ENCODE measurements at regions not wholly inside any gene's neighbourhood (a gene's known extent, or its start where the extent isn't known, plus 50 kb on each side); places are given as distances from the start of the nearest gene placed in this dataset.

- H3K9ac ChIP-seq (ENCODE audit: low read length): no peak overlapping the region
- H4K12ac ChIP-seq (ENCODE audit: low read depth, low read length): no peak overlapping the region
- no peak overlapping the region for H3K18ac ChIP-seq (ENCODE audit: low read length)
- H3K4me2 ChIP-seq (ENCODE audit: low read length): no peak overlapping the region
- H4K91ac ChIP-seq (ENCODE audit: low read depth, low read length): no peak overlapping the region
- H3K27ac ChIP-seq (ENCODE audit: low read depth, low read length): no peak overlapping the region
- no peak overlapping the region for H4K8ac ChIP-seq (ENCODE audit: low read depth, low read length)
- no peak overlapping the region for H2BK5ac ChIP-seq (ENCODE audit: low read depth, low read length, poor library complexity)
- no peak overlapping the region for H2AFZ ChIP-seq (ENCODE audit: insufficient read depth, low read length, poor library complexity)
- DNase-seq: no peak
- no peak overlapping the region for H2AK5ac ChIP-seq (ENCODE audit: low read length)
- no peak overlapping the region for H3K23ac ChIP-seq (ENCODE audit: low read length)
- H2BK12ac ChIP-seq (ENCODE audit: low read length): no peak overlapping the region
- H3K27me3 ChIP-seq (ENCODE audit: insufficient read depth, low read length): no peaks in the 10 kb centered on the region
- no peaks in the 10 kb centered on the region for H3K4me1 ChIP-seq (ENCODE audit: control insufficient read depth in 1 of 2, insufficient read depth in 2 of 2, low read length in 2 of 2)
- H2BK120ac ChIP-seq (ENCODE audit: insufficient read depth, low read length, poor library complexity): no peak overlapping the region
- no peak overlapping the region for H3K4ac ChIP-seq (ENCODE audit: low read depth, low read length)
- no CpG with 5 or more reads among the region's 4 CpGs for WGBS (ENCODE audit: extremely low coverage, insufficient coverage, insufficient read length)
- H3K14ac ChIP-seq (ENCODE audit: low read length): no peak overlapping the region
- no peaks in the 10 kb centered on the region for H3K9me3 ChIP-seq (ENCODE audit: insufficient read depth, low read depth, low read length)
- no peaks in the 10 kb centered on the region for H3K79me1 ChIP-seq (ENCODE audit: low read length)
- H3K79me2 ChIP-seq (ENCODE audit: control insufficient read depth, insufficient read depth, low read length, poor library complexity): no peaks in the 10 kb centered on the region
- H3K4me3 ChIP-seq (ENCODE audit: low read depth, low read length): no peak overlapping the region
- no peaks in the 10 kb centered on the region for H3K36me3 ChIP-seq (ENCODE audit: control insufficient read depth in 1 of 2, insufficient read depth in 2 of 2, low read length in 2 of 2)
Measured at GRCh38 chrX:10882484-10882883, 228.6 kb upstream of the HCCS start.

GRCh38 chrX:10884246-10884645, 226.9 kb upstream of the HCCS start:
- Histone ChIP-seq H3K4me2 (ENCODE audit: low read length) (no peak overlapping the region), H3K27me3 (ENCODE audit: insufficient read depth, low read length) (no peaks in the 10 kb centered on the region), H3K4me1 (ENCODE audit: control insufficient read depth in 1 of 2, insufficient read depth in 2 of 2, low read length in 2 of 2) (no peaks in the 10 kb centered on the region), H4K91ac (ENCODE audit: low read depth, low read length) (no peak overlapping the region), H2BK12ac (ENCODE audit: low read length) (no peak overlapping the region), H3K14ac (ENCODE audit: low read length) (no peak overlapping the region), H3K4me3 (ENCODE audit: low read depth, low read length) (no peak overlapping the region), H3K79me1 (ENCODE audit: low read length) (no peaks in the 10 kb centered on the region), H3K18ac (ENCODE audit: low read length) (no peak overlapping the region), H2AFZ (ENCODE audit: insufficient read depth, low read length, poor library complexity) (no peak overlapping the region), H3K23ac (ENCODE audit: low read length) (no peak overlapping the region), H3K9me3 (ENCODE audit: insufficient read depth, low read depth, low read length) (no peaks in the 10 kb centered on the region), H3K79me2 (ENCODE audit: control insufficient read depth, insufficient read depth, low read length, poor library complexity) (no peaks in the 10 kb centered on the region), H2AK5ac (ENCODE audit: low read length) (no peak overlapping the region), H3K36me3 (ENCODE audit: control insufficient read depth in 1 of 2, insufficient read depth in 2 of 2, low read length in 2 of 2) (no peaks in the 10 kb centered on the region), H3K27ac (ENCODE audit: low read depth, low read length) (no peak overlapping the region), H2BK120ac (ENCODE audit: insufficient read depth, low read length, poor library complexity) (no peak overlapping the region), H4K12ac (ENCODE audit: low read depth, low read length) (no peak overlapping the region), H4K8ac (ENCODE audit: low read depth, low read length) (no peak overlapping the region), H2BK5ac (ENCODE audit: low read depth, low read length, poor library complexity) (no peak overlapping the region), H3K9ac (ENCODE audit: low read length) (no peak overlapping the region), H3K4ac (ENCODE audit: low read depth, low read length) (no peak overlapping the region)
- DNase-seq: no peak
- WGBS (ENCODE audit: extremely low coverage, insufficient coverage, insufficient read length): no CpG with 5 or more reads among the region's 2 CpGs

GRCh38 chrX:10892621-10893225, 218.4 kb upstream of the HCCS start:
- Histone ChIP-seq H3K79me1 (ENCODE audit: low read length) (no peaks in the 10 kb centered on the region), H3K4ac (ENCODE audit: low read depth, low read length) (no peak overlapping the region), H3K18ac (ENCODE audit: low read length) (no peak overlapping the region), H3K4me3 (ENCODE audit: low read depth, low read length) (no peak overlapping the region), H4K8ac (ENCODE audit: low read depth, low read length) (no peak overlapping the region), H3K27ac (ENCODE audit: low read depth, low read length) (no peak overlapping the region), H4K91ac (ENCODE audit: low read depth, low read length) (no peak overlapping the region), H3K23ac (ENCODE audit: low read length) (no peak overlapping the region), H3K36me3 (ENCODE audit: control insufficient read depth in 1 of 2, insufficient read depth in 2 of 2, low read length in 2 of 2) (no peaks in the 10 kb centered on the region), H3K4me2 (ENCODE audit: low read length) (no peak overlapping the region), H2BK5ac (ENCODE audit: low read depth, low read length, poor library complexity) (no peak overlapping the region), H3K79me2 (ENCODE audit: control insufficient read depth, insufficient read depth, low read length, poor library complexity) (no peaks in the 10 kb centered on the region), H3K9me3 (ENCODE audit: insufficient read depth, low read depth, low read length) (no peaks in the 10 kb centered on the region), H3K4me1 (ENCODE audit: control insufficient read depth in 1 of 2, insufficient read depth in 2 of 2, low read length in 2 of 2) (no peaks in the 10 kb centered on the region), H2AFZ (ENCODE audit: insufficient read depth, low read length, poor library complexity) (no peak overlapping the region), H3K27me3 (ENCODE audit: insufficient read depth, low read length) (no peaks in the 10 kb centered on the region), H2AK5ac (ENCODE audit: low read length) (no peak overlapping the region), H2BK120ac (ENCODE audit: insufficient read depth, low read length, poor library complexity) (no peak overlapping the region), H3K14ac (ENCODE audit: low read length) (no peak overlapping the region), H4K12ac (ENCODE audit: low read depth, low read length) (no peak overlapping the region), H2BK12ac (ENCODE audit: low read length) (no peak overlapping the region), H3K9ac (ENCODE audit: low read length) (no peak overlapping the region)
- WGBS (ENCODE audit: extremely low coverage, insufficient coverage, insufficient read length): no CpG with 5 or more reads among the region's 1 CpG
- no peak for DNase-seq

- Histone ChIP-seq H2BK12ac (ENCODE audit: low read length) (no peak overlapping the region), H3K79me1 (ENCODE audit: low read length) (no peaks in the 10 kb centered on the region), H3K4me3 (ENCODE audit: low read depth, low read length) (no peak overlapping the region), H3K27ac (ENCODE audit: low read depth, low read length) (no peak overlapping the region), H3K9me3 (ENCODE audit: insufficient read depth, low read depth, low read length) (no peaks in the 10 kb centered on the region), H3K79me2 (ENCODE audit: control insufficient read depth, insufficient read depth, low read length, poor library complexity) (no peaks in the 10 kb centered on the region), H2BK120ac (ENCODE audit: insufficient read depth, low read length, poor library complexity) (no peak overlapping the region), H3K18ac (ENCODE audit: low read length) (no peak overlapping the region), H3K36me3 (ENCODE audit: control insufficient read depth in 1 of 2, insufficient read depth in 2 of 2, low read length in 2 of 2) (no peaks in the 10 kb centered on the region), H3K23ac (ENCODE audit: low read length) (no peak overlapping the region), H4K91ac (ENCODE audit: low read depth, low read length) (no peak overlapping the region), H3K27me3 (ENCODE audit: insufficient read depth, low read length) (no peaks in the 10 kb centered on the region), H4K12ac (ENCODE audit: low read depth, low read length) (no peak overlapping the region), H3K14ac (ENCODE audit: low read length) (no peak overlapping the region), H3K4me2 (ENCODE audit: low read length) (no peak overlapping the region), H3K9ac (ENCODE audit: low read length) (no peak overlapping the region), H2AFZ (ENCODE audit: insufficient read depth, low read length, poor library complexity) (no peak overlapping the region), H3K4ac (ENCODE audit: low read depth, low read length) (no peak overlapping the region), H2AK5ac (ENCODE audit: low read length) (no peak overlapping the region), H4K8ac (ENCODE audit: low read depth, low read length) (no peak overlapping the region), H3K4me1 (ENCODE audit: control insufficient read depth in 1 of 2, insufficient read depth in 2 of 2, low read length in 2 of 2) (no peaks in the 10 kb centered on the region), H2BK5ac (ENCODE audit: low read depth, low read length, poor library complexity) (no peak overlapping the region)
- WGBS (ENCODE audit: extremely low coverage, insufficient coverage, insufficient read length): no CpG with 5 or more reads among the region's 2 CpGs
- DNase-seq: no peak
Measured at GRCh38 chrX:10893366-10893765, 217.8 kb upstream of the HCCS start.

Measured in trophoblast cell (in vitro differentiated cells and primary cell).